GF-D8 (cell line): ENCODE measurements at regions not wholly inside any gene's neighbourhood (a gene's known extent, or its start where the extent isn't known, plus 50 kb on each side); places are given as distances from the start of the nearest gene placed in this dataset.
"Not testable (repeated sequence)": the region's sequence is repeated elsewhere in the genome, so short reads cannot be mapped to it uniquely, and the experiment has no call there.

Experiments
- DNase-seq: peaks from one replicate; lab custom pipeline; 2025; lab: John Stamatoyannopoulos, UW

GRCh38 chr7:86012971-86013370 is 630.7 kb upstream of the GRM3 start:
- DNase-seq: no peak

GRCh38 chr7:86008898-86009297 is 634.8 kb upstream of the GRM3 start:
- no peak for DNase-seq

- DNase-seq: no peak
Measured at GRCh38 chr7:86006909-86007308, 636.8 kb upstream of the GRM3 start.

GRCh38 chr7:86002858-86003257 is 640.9 kb upstream of the GRM3 start:
- no peak for DNase-seq

- no peak for DNase-seq
Measured at GRCh38 chr7:85997515-85997914, 646.2 kb upstream of the GRM3 start.

GRCh38 chr7:85995101-85995500 is 648.6 kb upstream of the GRM3 start:
- DNase-seq: no peak

GRCh38 chr7:85980740-85981139 is 663.0 kb upstream of the GRM3 start:
- no peak for DNase-seq

- DNase-seq: no peak
Measured at GRCh38 chr7:85974176-85974575, 669.5 kb upstream of the GRM3 start.

- DNase-seq: no peak
Measured at GRCh38 chr7:85972504-85973141, 671.1 kb upstream of the GRM3 start.

GRCh38 chr7:85954961-85955360 is 688.7 kb upstream of the GRM3 start:
- DNase-seq: no peak

- DNase-seq: no peak
Measured at GRCh38 chr7:85950871-85951270, 692.8 kb upstream of the GRM3 start.

- DNase-seq: no peak
Measured at GRCh38 chr7:85950418-85950817, 693.3 kb upstream of the GRM3 start.

GRCh38 chr7:85947767-85948166 is 695.9 kb upstream of the GRM3 start:
- no peak for DNase-seq

- no peak for DNase-seq
Measured at GRCh38 chr7:85940798-85941197, 702.9 kb upstream of the GRM3 start.

GRCh38 chr7:85931919-85932318 is 711.8 kb upstream of the GRM3 start:
- no peak for DNase-seq

GRCh38 chr7:85928500-85928899 is 715.2 kb upstream of the GRM3 start:
- no peak for DNase-seq

GRCh38 chr7:85927226-85927625 is 716.5 kb upstream of the GRM3 start:
- DNase-seq: no peak

GRCh38 chr7:85924062-85924461 is 719.6 kb upstream of the GRM3 start:
- DNase-seq: no peak

- no peak for DNase-seq
Measured at GRCh38 chr7:85916016-85916415, 727.7 kb upstream of the GRM3 start.

- DNase-seq: no peak
Measured at GRCh38 chr7:85914437-85914836, 727.6 kb upstream of the SEMA3D start.

- DNase-seq: no peak
Measured at GRCh38 chr7:85908051-85908450, 721.2 kb upstream of the SEMA3D start.

- no peak for DNase-seq
Measured at GRCh38 chr7:85897967-85898366, 711.1 kb upstream of the SEMA3D start.

GRCh38 chr7:85896531-85896930 is 709.7 kb upstream of the SEMA3D start:
- no peak for DNase-seq

GRCh38 chr7:85895835-85896234 is 709.0 kb upstream of the SEMA3D start:
- no peak for DNase-seq

GRCh38 chr7:85891900-85892299 is 705.0 kb upstream of the SEMA3D start:
- DNase-seq: not testable (repeated sequence)
